Mammary epithelial cell (primary cell): ENCODE measurements at regions not wholly inside any gene's neighbourhood (a gene's known extent, or its start where the extent isn't known, plus 50 kb on each side); places are given as distances from the start of the nearest gene placed in this dataset.

Experiments
- CTCF ChIP-seq, 2 donors: IDR thresholded peaks in 1 of 2; conservative IDR thresholded peaks in 1 of 2; 2 replicates each; pipeline ENCODE4 v1.5.1; 2011 to 2012; ENCODE audit warnings: inconsistent platforms in 2 of 2, low read length in 2 of 2, mild to moderate bottlenecking in 2 of 2, control low read depth in 1 of 2, low read depth in 1 of 2; ENCODE audit not compliant: insufficient read depth in 1 of 2; ENCODE audit errors: extremely low read depth in 1 of 2
- EZH2 ChIP-seq: IDR thresholded peaks from 2 replicates; pipeline ENCODE4 v1.6.1; 2012; ENCODE audit warnings: low read length, inconsistent platforms, borderline replicate concordance

GRCh38 chr2:167334146-167334742 is 446.0 kb downstream of the XIRP2 start:
- no peak for TF ChIP-seq CTCF (conservative IDR thresholded peaks at IDR 0.05 in 1 of 2, IDR thresholded peaks at IDR 0.05 in 1 of 2; ENCODE audit: extremely low read depth in 1 of 2, insufficient read depth in 1 of 2, low read depth in 1 of 2, low read length in 2 of 2)
- TF ChIP-seq EZH2 = no peak
